ENCODE measurements at regions not wholly inside any gene's neighbourhood (a gene's known extent, or its start where the extent isn't known, plus 50 kb on each side); places are given as distances from the start of the nearest gene placed in this dataset.

DNA sequence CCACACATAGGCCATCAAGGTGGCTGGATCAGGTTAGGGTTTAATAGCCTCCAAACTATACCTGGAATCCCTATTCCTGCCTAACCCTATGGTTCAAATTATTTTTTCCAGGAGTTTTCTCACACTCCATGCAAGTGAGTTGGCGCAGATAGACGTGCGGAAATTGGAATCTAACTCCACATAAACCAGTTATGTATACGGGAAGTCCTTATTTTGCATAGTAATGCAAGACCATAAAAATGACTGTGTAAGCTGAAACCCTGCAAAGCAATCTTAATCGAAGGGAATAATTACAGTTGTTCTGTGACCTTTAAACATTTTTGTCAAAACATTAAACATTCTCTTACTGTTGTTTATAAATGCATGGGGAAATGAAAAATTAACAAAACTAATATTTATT lies 200.1 kb upstream of the SIX2 start:
- Histone ChIP-seq H3K9me3 (replicated peaks in 1 of 3) (no peaks in the 10 kb centered on the region), H3K36me3 (replicated peaks in 1 of 2) (no peaks in the 10 kb centered on the region), H3K4me1 (replicated peaks in 1 of 2) (no peaks in the 10 kb centered on the region), H3K4me3 (no peak overlapping the region), H3K27ac (no peak overlapping the region), H3K27me3 (no peaks in the 10 kb centered on the region)
- 81 to 88% (median 87%) methylated on average over 5 of the region's 5 CpGs for WGBS, 4 donors
- DNase-seq, result no peak
- TF ChIP-seq, protein P1, sequence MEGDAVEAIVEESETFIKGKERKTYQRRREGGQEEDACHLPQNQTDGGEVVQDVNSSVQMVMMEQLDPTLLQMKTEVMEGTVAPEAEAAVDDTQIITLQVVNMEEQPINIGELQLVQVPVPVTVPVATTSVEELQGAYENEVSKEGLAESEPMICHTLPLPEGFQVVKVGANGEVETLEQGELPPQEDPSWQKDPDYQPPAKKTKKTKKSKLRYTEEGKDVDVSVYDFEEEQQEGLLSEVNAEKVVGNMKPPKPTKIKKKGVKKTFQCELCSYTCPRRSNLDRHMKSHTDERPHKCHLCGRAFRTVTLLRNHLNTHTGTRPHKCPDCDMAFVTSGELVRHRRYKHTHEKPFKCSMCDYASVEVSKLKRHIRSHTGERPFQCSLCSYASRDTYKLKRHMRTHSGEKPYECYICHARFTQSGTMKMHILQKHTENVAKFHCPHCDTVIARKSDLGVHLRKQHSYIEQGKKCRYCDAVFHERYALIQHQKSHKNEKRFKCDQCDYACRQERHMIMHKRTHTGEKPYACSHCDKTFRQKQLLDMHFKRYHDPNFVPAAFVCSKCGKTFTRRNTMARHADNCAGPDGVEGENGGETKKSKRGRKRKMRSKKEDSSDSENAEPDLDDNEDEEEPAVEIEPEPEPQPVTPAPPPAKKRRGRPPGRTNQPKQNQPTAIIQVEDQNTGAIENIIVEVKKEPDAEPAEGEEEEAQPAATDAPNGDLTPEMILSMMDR (IDR thresholded peaks at IDR 0.05), result no peak
- no peak for TF ChIP-seq POLR2A (IDR thresholded peaks at IDR 0.05)
- intact Hi-C loops (cut with DNase I), result no loop called here

DNA sequence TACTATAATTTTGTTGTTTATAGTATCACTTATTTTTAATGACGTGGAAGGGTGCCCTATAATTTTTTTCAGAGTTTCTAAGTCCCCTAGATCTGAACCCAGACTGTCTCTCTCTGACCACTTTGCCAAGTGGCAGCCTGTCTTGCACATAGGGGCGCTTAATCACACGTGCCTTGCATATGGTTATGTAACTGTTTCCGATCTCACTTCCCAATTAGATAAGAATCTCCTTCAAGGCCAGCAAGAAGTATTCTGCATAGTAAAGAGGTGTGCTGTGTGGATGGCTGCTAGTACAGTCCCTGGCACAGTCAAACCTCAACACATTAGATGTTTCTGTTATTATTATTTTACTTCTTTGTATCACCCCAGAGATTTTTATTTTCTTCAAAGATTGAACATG lies 197.8 kb upstream of the SIX2 start:
- TF ChIP-seq POLR2A (IDR thresholded peaks at IDR 0.05), result no peak
- TF ChIP-seq, protein P1 (IDR thresholded peaks at IDR 0.05), result no peak
- Histone ChIP-seq H3K27ac (no peak overlapping the region), H3K9me3 (replicated peaks in 1 of 3) (no peaks in the 10 kb centered on the region), H3K4me3 (no peak overlapping the region), H3K4me1 (replicated peaks in 1 of 2) (no peaks in the 10 kb centered on the region), H3K27me3 (no peaks in the 10 kb centered on the region), H3K36me3 (replicated peaks in 1 of 2) (no peaks in the 10 kb centered on the region)
- intact Hi-C loops (cut with DNase I), result no loop called here
- WGBS, 4 donors, result 18 to 43% (median 31%) methylated on average over 4 of the region's 4 CpGs
- peak in 1 of 7 donors; percentile 7 for DNase-seq

DNA sequence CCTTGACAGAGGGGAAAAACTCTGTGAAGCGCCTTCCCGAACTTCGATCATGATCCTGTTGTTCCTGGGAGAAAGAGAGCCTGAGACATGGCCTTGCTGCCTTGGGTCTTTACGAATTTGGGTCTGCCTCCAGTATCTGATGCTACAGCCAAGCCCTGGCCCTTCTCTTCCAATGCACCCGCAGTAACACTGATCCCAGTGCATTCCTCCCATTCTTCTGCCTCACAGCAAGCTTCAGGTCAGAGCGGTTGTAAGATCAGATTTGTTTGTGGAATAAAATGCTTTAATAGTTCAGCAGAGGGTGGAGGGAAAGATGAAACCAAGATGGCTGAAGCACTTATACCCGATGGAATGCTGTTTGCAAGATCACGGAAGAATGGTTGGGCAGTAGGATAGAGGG lies 196.7 kb upstream of the SIX2 start:
- no peaks in the 10 kb centered on the region for H3K9me3 ChIP-seq (replicated peaks in 1 of 3)
- TF ChIP-seq, protein P1 (IDR thresholded peaks at IDR 0.05), result no peak
- no peak for TF ChIP-seq POLR2A (IDR thresholded peaks at IDR 0.05)
- H3K27ac ChIP-seq, result no peak overlapping the region
- WGBS, 4 donors, result 86 to 94% (median 92%) methylated on average over 8 of the region's 8 CpGs
- no peaks in the 10 kb centered on the region for H3K27me3 ChIP-seq
- no peak for DNase-seq
- no peaks in the 10 kb centered on the region for H3K36me3 ChIP-seq (replicated peaks in 1 of 2)
- no peak overlapping the region for H3K4me3 ChIP-seq
- intact Hi-C loops (cut with DNase I), result no loop called here
- no peaks in the 10 kb centered on the region for H3K4me1 ChIP-seq (replicated peaks in 1 of 2)

DNA sequence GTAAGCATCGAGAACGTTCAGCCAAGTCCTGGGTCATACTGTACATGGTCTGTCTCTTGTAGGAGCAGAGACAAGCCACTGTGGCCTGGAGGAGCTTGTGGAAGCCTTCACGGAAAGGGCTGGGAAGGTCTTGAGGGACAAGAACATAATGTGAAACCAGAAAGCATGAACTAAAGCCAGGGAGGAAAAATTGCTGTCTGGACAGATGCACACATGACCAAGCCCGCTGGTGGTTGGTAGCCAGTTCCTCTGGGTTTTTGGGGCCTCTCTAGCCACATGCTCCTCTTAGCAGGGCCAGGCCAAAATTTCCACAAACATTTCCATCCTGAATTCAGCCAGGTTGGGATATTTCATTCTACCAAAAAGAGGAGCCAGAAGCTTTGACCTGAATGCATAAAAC lies 196.2 kb upstream of the SIX2 start:
- WGBS, 4 donors, result 84 to 93% (median 86%) methylated on average over 4 of the region's 4 CpGs
- H3K36me3 ChIP-seq (replicated peaks in 1 of 2), result no peaks in the 10 kb centered on the region
- H3K9me3 ChIP-seq (replicated peaks in 1 of 3), result no peaks in the 10 kb centered on the region
- TF ChIP-seq, protein P1 (IDR thresholded peaks at IDR 0.05), result no peak
- TF ChIP-seq POLR2A (IDR thresholded peaks at IDR 0.05), result no peak
- no peak for DNase-seq
- H3K27ac ChIP-seq, result no peak overlapping the region
- no peaks in the 10 kb centered on the region for H3K4me1 ChIP-seq (replicated peaks in 1 of 2)
- no peaks in the 10 kb centered on the region for H3K27me3 ChIP-seq
- intact Hi-C loops (cut with DNase I), result no loop called here
- no peak overlapping the region for H3K4me3 ChIP-seq
